HEK293T (cell line): ENCODE measurements at regions not wholly inside any gene's neighbourhood (a gene's known extent, or its start where the extent isn't known, plus 50 kb on each side); places are given as distances from the start of the nearest gene placed in this dataset.

Experiments
- ARNT ChIP-seq: fragments of 450-650 bp; IDR thresholded peaks from 2 replicates; pipeline ENCODE4 v1.6.1; 2017; ENCODE audit warnings: mild to moderate bottlenecking
- ELF4 ChIP-seq: fragments of 450-650 bp; IDR thresholded peaks from 2 replicates; pipeline ENCODE4 v1.6.1; 2017; ENCODE audit warnings: antibody characterized with exemption
- FOXM1 ChIP-seq: fragments of 450-650 bp; IDR thresholded peaks from 2 replicates; pipeline ENCODE4 v1.6.1; 2017; ENCODE audit warnings: mild to moderate bottlenecking, borderline replicate concordance
- L3MBTL2 ChIP-seq: fragments of 450-650 bp; conservative IDR thresholded peaks from 2 replicates; pipeline ENCODE4 v1.6.1; 2016; ENCODE audit warnings: mild to moderate bottlenecking
- TF ChIP-seq, protein P1 (sequence below): fragments of 450-650 bp; IDR thresholded peaks from 2 replicates; pipeline ENCODE4 v1.6.1; 2016

DNA sequence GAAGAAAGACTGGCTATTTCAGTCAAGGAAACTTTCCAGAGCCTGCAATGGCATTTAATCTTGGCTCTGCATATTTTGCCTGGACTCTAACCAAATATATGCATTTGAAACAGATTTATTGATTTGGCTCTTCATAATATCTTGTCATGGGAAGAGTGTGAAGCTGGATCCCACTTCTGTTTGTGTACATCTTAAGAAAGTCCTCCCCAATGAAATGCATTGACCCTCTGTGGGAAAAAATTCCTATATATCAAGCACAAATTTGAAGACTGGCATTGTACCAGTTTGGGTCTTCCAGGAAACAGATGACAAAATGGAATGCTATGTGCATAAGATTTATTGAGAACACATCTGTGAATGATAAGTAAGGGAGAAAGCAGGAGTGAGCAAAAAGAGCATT lies 897.3 kb upstream of the TENM3 start:
- TF ChIP-seq FOXM1, result no peak
- TF ChIP-seq, protein P1, sequence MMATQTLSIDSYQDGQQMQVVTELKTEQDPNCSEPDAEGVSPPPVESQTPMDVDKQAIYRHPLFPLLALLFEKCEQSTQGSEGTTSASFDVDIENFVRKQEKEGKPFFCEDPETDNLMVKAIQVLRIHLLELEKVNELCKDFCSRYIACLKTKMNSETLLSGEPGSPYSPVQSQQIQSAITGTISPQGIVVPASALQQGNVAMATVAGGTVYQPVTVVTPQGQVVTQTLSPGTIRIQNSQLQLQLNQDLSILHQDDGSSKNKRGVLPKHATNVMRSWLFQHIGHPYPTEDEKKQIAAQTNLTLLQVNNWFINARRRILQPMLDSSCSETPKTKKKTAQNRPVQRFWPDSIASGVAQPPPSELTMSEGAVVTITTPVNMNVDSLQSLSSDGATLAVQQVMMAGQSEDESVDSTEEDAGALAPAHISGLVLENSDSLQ, result no peak
- TF ChIP-seq ARNT, result no peak
- TF ChIP-seq L3MBTL2, result no peak
- no peak for TF ChIP-seq ELF4
